ENCODE measurements at regions not wholly inside any gene's neighbourhood (a gene's known extent, or its start where the extent isn't known, plus 50 kb on each side); places are given as distances from the start of the nearest gene placed in this dataset.

DNA sequence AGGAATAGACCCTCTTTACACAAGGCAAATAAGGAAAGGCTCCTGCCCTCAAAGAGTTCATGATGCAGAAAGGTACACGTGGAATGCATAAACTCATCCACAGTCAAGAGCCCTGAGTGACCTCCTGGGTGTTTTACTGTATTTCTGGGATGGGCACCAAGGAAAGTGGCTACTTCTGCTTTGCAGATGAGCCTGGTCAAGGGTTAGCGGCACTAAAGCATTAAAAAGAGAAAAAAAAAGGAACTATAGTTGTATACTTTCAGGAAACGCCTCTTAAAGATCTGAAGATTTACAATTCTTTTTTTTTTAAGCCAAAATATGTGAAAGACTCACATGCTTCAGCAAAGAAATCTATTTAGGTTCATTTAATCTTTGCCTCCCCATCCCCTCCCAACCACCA lies 366.2 kb upstream of the PDE4D start:
- Histone ChIP-seq H2AK5ac (ENCODE audit: insufficient read length, low read length) (no peak overlapping the region), H4K91ac (ENCODE audit: insufficient read length, low read depth, low read length) (no peak overlapping the region), H2BK20ac (ENCODE audit: low read depth, low read length, poor library complexity, severe bottlenecking) (no peak overlapping the region), H2BK120ac (ENCODE audit: low read depth, low read length, poor library complexity, severe bottlenecking) (no peak overlapping the region), H3K56ac (ENCODE audit: insufficient read length, low read depth, low read length) (no peak overlapping the region), H3K18ac (ENCODE audit: insufficient read length, low read depth, low read length) (no peak overlapping the region), H3K27me3 (ENCODE audit: insufficient read depth, low read length) (no peaks in the 10 kb centered on the region), H2BK15ac (ENCODE audit: low read depth, low read length) (no peak overlapping the region), H3K4me2 (ENCODE audit: insufficient read depth, insufficient read length, low read length) (no peak overlapping the region), H3K79me2 (ENCODE audit: insufficient read depth, low read length) (no peaks in the 10 kb centered on the region), H3T11ph (ENCODE audit: low read length) (no peak overlapping the region), H2BK5ac (ENCODE audit: insufficient read length, low read length) (no peak overlapping the region), H3K23ac (ENCODE audit: insufficient read length, low read depth, low read length) (no peak overlapping the region), H3K9ac (ENCODE audit: extremely low read depth, insufficient read length, low read length) (no peak overlapping the region), H3K4ac (ENCODE audit: low read depth, low read length) (no peak overlapping the region), H3K79me1 (ENCODE audit: insufficient read depth, low read depth, low read length, poor library complexity, severe bottlenecking) (no peaks in the 10 kb centered on the region), H4K5ac (ENCODE audit: insufficient read length, low read depth, low read length) (no peak overlapping the region), H3K4me1 (ENCODE audit: insufficient read depth, low read length) (no peaks in the 10 kb centered on the region), H3K9me3 (ENCODE audit: control insufficient read depth, low read depth, low read length) (no peaks in the 10 kb centered on the region), H4K20me1 (ENCODE audit: control insufficient read depth, insufficient read depth, insufficient read length) (no peaks in the 10 kb centered on the region), H3K14ac (ENCODE audit: insufficient read depth, low read length) (no peak overlapping the region), H2AFZ (ENCODE audit: low read length) (no peak overlapping the region), H2BK12ac (ENCODE audit: insufficient read length, low read depth, low read length) (no peak overlapping the region), H4K8ac (replicated peaks; ENCODE audit: insufficient read length, low read depth, low read length) (no peak overlapping the region), H3K27ac (ENCODE audit: insufficient read length, low read depth, low read length) (no peak overlapping the region), H3K23me2 (ENCODE audit: insufficient read length, low read depth, low read length, poor library complexity, severe bottlenecking) (no peaks in the 10 kb centered on the region)
- Mint-ChIP-seq H3K27ac (no peak overlapping the region), H3K36me3 (ENCODE audit: insufficient read depth in 1 of 3, low read depth in 3 of 3) (no peaks in the 10 kb centered on the region), H3K9me3 (no peaks in the 10 kb centered on the region), H3K27me3 (ENCODE audit: low read depth) (no peaks in the 10 kb centered on the region), H3K4me3 (no peak overlapping the region), H3K4me1 (peaks cover 0 to 6% of the 10 kb centered on the region in 2 experiments; a peak in 2 of 4 replicates)
- no peak for TF ChIP-seq CTCF (conservative IDR thresholded peaks at IDR 0.05)
- DNase-seq, result no peak
- WGBS (ENCODE audit: extremely low coverage, insufficient read length, low lambda C conversion rate), result no CpG with 5 or more reads among the region's 3 CpGs

Data from H9 (cell line).